Breast epithelium (tissue), 3 donors: ENCODE measurements at regions not wholly inside any gene's neighbourhood (a gene's known extent, or its start where the extent isn't known, plus 50 kb on each side); places are given as distances from the start of the nearest gene placed in this dataset.

Experiments used
- POLR2A ChIP-seq: fragments of 450-650 bp; IDR thresholded peaks from one replicate; pipeline ENCODE4 v1.6.1; 2016; ENCODE audit warnings: antibody characterized with exemption, mild to moderate bottlenecking, moderate library complexity
- POLR2AphosphoS5 ChIP-seq, 3 donors: sonication (generic); formaldehyde crosslinking; IDR thresholded peaks; one replicate each; pipeline ENCODE4 v1.6.1; 2017; ENCODE audit warnings: antibody characterized with exemption in 3 of 3
- TF ChIP-seq, protein P1 (sequence below), 3 donors: fragments of 450-650 bp; IDR thresholded peaks; one replicate each; pipeline ENCODE4 v1.5.1; 2016 to 2017; ENCODE audit warnings: antibody characterized with exemption in 3 of 3, mild to moderate bottlenecking in 3 of 3, moderate library complexity in 3 of 3

GRCh38 chr4:110823251-110823650 lies 200.4 kb upstream of the PITX2 start:
- TF ChIP-seq, protein P1, sequence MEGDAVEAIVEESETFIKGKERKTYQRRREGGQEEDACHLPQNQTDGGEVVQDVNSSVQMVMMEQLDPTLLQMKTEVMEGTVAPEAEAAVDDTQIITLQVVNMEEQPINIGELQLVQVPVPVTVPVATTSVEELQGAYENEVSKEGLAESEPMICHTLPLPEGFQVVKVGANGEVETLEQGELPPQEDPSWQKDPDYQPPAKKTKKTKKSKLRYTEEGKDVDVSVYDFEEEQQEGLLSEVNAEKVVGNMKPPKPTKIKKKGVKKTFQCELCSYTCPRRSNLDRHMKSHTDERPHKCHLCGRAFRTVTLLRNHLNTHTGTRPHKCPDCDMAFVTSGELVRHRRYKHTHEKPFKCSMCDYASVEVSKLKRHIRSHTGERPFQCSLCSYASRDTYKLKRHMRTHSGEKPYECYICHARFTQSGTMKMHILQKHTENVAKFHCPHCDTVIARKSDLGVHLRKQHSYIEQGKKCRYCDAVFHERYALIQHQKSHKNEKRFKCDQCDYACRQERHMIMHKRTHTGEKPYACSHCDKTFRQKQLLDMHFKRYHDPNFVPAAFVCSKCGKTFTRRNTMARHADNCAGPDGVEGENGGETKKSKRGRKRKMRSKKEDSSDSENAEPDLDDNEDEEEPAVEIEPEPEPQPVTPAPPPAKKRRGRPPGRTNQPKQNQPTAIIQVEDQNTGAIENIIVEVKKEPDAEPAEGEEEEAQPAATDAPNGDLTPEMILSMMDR (IDR thresholded peaks at IDR 0.05) = no peak
- TF ChIP-seq POLR2AphosphoS5 (IDR thresholded peaks at IDR 0.05) (no peak), POLR2A (no peak)
